ENCODE measurements at regions not wholly inside any gene's neighbourhood (a gene's known extent, or its start where the extent isn't known, plus 50 kb on each side); places are given as distances from the start of the nearest gene placed in this dataset.

- DNase-seq (ENCODE audit: low read depth): no peak
These were observed 92.7 kb downstream of the PCSK1 start for GRCh38 chr5:96340357-96340756.

DNA sequence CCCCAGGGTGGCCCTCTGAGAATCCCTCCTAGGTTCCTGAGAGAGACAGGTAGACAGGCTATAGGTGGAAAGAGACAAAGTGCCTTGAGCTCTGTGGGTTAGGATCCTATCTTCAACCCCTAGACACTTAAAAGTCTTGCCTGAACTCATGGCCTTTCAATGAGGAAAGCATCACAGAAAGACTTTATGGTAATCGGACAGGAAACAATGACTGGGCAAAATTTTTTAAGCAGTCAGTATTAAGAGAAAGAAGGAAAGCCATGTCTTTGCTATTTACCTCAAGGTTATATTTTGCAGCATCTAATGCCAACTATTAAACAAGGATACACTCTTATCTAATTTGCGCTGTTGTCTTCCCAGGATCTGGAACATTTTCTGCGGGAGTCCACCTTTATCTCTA lies 93.2 kb downstream of the PCSK1 start:
- no peak for DNase-seq (ENCODE audit: low read depth)

DNA sequence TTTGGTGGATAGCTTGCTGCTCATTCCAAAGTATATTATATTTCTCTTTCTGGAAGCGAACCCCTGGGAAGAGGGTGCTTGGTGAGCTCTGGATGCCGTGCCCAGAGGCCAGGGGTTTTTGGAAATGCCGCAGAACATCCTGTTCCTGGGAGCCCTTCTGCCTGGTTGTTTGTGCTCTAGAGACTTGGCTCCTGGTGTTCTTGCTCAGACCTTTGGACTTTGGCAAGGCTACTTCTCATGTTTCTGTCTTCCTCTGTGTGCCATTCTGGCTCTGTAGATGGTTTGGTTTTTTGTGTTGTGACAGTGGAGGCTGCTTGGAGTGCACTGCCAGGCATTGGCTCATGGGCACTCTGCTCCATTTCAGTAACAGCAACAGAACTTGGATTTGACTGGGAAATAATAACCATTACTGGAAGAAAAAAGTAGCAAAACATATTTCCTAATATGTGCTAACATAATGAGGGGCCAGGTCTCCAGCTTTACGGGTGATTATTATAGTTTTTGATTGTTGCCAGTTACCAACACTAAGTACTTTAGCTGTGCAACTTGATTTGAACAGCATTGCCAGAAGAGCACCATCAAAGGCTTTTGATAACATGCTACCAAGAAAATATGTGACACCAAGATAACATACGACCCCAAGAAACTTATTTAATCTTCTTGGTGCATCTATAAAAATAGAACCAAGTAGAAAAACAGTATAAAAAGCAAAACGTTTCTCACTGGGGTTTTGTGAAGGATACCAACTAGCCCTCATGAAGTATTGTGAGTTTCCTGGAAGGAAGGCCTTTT lies 94.2 kb downstream of the PCSK1 start:
- no peak for DNase-seq (ENCODE audit: low read depth)

GRCh38 chr5:96338091-96338490 lies 95.0 kb downstream of the PCSK1 start:
- DNase-seq (ENCODE audit: low read depth): no peak

- DNase-seq (ENCODE audit: low read depth): no peak
These were observed 95.8 kb downstream of the PCSK1 start for GRCh38 chr5:96337048-96337781.

DNA sequence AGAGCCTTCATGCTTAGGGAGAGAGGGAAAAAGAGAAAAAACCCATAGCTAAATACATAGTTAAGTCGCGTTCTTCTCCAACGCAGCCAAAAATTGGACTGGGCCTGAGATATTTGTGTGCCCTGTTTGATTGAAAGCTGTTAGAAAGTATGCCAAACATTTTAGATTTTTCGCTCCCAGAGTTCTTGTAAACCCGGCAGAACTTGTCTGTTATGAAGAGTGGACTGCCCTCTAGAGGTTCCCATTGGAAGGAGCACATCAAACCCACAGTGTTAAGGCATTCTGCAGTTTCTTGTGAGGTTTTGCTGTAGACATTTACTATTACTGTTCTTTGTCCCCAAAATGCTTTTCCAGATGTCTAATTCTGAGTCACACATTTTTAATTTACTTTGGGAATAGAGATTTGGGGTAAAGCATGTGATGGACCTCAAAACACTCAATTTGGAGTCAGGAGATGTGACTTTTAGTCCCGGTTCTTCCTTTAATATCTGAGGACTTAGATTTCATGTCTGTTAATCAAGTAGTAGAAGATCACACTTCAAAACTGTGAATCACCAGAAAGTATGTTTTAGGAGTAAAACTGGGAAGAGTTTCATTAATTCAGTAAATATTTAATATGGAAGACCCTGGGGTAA lies 96.6 kb downstream of the PCSK1 start:
- DNase-seq (ENCODE audit: low read depth): peak; percentile 79

- no peak for DNase-seq (ENCODE audit: low read depth)
These were observed 97.2 kb downstream of the PCSK1 start for GRCh38 chr5:96335873-96336272.

- no peak for DNase-seq (ENCODE audit: low read depth)
These were observed 99.7 kb downstream of the PCSK1 start for GRCh38 chr5:96333391-96333790.

DNA sequence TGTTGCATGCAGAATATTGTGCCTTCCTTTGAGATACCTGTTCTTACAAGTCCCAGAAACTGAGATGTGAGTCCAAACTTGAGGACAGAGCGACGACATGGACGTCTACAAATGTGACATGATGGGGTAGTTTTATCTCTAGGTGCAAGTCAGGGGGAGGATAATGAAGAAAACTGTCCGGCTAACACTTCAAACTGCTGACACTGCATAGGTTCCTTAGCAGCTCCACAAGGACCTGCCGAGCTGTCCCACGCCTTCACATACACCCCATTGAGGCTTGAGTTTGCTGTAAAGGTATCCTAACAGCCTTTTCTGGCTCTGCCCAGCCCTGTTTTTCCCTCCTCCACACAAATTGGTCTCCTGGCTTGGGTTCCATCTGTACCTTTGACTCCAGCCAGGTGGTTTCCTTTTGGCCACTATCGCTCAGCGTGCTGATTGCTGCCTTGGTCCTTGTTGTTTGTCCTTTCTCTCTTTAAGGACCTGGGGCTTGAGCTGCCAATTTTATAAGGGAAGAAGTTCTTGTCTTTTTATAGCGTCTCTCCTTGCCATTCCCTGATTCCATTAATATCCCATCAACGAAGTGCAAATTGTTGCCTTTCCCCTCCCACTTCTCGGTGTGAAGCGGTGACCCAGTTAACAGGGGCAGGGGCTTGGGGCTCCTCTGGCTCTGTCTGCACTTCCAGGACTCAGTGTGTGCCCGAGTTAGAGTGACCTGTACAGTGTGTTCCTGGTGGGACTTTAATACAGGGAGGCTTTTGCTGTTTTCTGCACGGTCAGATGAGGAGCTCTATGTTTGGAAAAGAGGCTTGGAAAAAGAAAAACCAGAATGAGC lies 100.3 kb downstream of the PCSK1 start:
- DNase-seq (ENCODE audit: low read depth): no peak

GRCh38 chr5:96331681-96332361 lies 101.2 kb downstream of the PCSK1 start:
- no peak for DNase-seq (ENCODE audit: low read depth)

GRCh38 chr5:96331210-96331609 lies 101.8 kb downstream of the PCSK1 start:
- DNase-seq (ENCODE audit: low read depth): no peak

GRCh38 chr5:96330530-96331140 lies 102.4 kb downstream of the PCSK1 start:
- no peak for DNase-seq (ENCODE audit: low read depth)

DNA sequence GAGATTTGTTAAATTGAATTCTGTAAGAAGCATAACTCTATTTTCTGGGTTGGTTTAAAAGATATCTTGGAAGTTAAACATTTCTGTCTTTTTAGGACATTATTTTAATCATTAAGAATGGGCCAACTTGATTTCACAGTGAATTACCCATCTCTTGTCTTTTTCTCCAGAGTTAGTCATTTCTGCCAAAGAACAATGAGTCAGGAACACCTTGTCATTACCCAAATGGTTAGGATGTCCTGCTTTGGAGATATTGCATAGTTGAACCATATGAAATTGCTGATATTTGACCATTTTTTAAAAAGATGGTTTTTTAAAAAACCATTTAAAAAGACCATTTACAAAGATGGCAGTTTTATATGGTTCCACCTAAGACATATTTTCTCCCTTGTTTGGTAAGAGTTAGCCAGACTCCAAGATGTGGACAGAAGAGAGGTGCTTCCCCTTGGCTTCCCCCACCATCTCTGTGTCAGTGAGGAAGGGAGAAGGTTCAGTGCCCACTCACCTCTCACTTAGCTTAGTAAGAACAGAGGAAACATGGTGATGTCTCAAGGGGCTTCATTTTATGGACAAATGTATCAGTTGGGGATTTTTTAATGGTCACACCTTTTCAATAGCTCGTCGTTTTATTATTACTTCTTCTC lies 103.0 kb downstream of the PCSK1 start:
- DNase-seq (ENCODE audit: low read depth): no peak

DNA sequence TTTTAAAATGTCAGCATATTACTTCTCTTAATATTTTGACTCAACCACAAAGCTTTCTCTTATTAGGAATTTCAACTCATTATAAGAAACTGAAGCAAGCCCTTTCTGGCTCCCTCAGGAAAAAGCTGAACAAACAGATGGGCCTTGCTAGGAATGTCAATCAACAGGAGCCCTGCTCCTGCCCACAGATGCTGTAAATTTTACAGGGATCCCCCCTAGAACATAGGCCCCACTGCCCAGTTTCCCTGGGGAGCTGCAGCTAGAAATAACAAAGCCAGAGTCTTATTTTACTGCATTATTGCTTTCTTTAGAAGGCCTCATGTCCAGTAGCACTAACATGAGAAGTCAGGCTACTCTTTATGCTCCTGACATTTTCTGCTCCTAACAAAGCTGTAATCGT lies 103.8 kb downstream of the PCSK1 start:
- DNase-seq (ENCODE audit: low read depth): no peak

GRCh38 chr5:96327722-96328121 lies 105.3 kb downstream of the PCSK1 start:
- DNase-seq (ENCODE audit: low read depth): no peak

- no peak for DNase-seq (ENCODE audit: low read depth)
These were observed 106.1 kb downstream of the PCSK1 start for GRCh38 chr5:96326902-96327301.

- DNase-seq (ENCODE audit: low read depth): no peak
These were observed 108.3 kb downstream of the PCSK1 start for GRCh38 chr5:96324708-96325107.

DNA sequence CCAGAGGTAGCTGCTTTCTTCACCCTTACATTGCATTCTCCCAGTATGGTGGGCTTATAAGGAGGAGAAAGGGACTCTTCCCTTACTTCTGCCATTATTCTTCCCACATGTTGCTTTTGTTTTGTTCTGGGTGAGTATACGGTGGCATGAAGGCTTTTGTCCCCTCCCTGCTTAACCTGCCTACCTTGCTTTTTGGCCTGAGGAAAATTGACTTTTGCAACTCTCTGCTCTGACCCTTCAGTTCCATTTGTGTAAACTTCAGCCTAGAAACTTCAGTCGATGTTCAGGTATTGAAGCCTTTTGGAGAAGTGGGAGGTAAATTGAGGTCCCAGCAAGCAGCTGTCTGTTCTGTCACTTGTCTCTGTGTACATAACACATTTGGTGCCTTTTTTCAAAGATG lies 110.2 kb downstream of the PCSK1 start:
- no peak for DNase-seq (ENCODE audit: low read depth)

DNA sequence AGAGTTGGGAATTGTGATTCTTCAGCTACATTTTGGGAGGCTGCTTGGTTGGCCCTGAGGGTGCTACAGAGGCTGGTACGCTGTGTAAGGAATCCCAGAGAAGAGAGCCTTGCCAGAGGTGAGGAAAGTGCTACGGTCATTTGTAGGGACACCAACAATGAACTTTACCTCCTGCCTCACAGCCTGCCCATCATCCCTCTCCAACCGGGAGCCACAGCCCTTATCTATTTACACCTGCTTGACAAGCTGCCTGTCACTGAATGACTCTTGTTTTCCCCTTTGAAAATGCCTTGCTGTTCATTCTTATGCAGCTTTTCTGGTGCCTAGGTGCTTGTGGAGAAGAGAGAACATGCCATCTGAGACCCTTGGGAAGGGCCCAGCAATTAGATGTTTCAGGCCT lies 110.8 kb downstream of the PCSK1 start:
- DNase-seq (ENCODE audit: low read depth): no peak

DNA sequence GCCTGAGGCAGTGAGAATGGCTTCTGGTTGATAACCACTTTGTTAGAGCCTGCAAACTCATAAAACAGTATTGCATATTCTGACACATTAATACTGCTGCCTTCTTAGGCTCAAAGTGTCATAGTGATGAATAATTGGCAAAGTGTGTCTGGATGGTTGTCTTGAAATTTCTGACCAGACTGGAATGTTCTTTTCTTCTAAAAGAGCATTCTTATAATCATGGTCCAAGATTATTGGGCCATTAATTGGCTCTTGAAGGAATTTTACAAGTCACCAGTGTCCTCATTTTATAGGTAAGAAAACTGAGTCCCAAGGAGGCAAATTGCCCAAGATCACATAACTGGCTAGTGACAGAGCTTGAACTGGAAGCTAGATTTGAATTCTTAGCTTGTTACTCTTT lies 111.7 kb downstream of the PCSK1 start:
- DNase-seq (ENCODE audit: low read depth): peak; percentile 80

- DNase-seq (ENCODE audit: low read depth): no peak
These were observed 112.3 kb downstream of the PCSK1 start for GRCh38 chr5:96320797-96321196.

Data from GM04504 (cell line).